ENCODE measurements at regions not wholly inside any gene's neighbourhood (a gene's known extent, or its start where the extent isn't known, plus 50 kb on each side); places are given as distances from the start of the nearest gene placed in this dataset.

DNA sequence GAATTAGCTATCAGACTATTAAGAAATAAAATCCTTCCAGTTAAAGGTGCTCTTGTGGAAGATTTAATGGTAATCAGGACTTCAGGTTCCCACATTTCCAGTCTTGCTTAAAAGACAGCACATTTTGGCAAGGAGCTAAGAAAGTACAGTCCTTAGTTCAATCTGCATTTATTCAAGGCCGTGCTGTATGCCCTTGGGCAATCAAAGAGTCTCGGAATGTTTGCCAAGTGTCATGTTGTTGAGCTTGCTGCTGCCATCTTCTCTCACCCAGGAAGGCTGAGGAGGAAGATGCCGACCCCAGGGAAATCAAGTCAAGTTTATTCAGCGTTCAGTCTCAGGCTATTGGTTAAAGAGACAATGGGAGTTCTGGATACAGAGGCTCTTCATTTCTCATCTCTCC, 388.1 kb upstream of the IGFBP7 start:
- TF ChIP-seq CTCF (IDR thresholded peaks at IDR 0.05; ENCODE audit: insufficient read depth, low read depth, low read length, missing control alignments): no peak
- H3K4me3 ChIP-seq (ENCODE audit: low read depth, low read length): no peak overlapping the region
- no peak for DNase-seq (ENCODE audit: low read depth)

GRCh38 chr4:57496697-57497471, 386.7 kb upstream of the IGFBP7 start:
- no peak overlapping the region for H3K4me3 ChIP-seq (ENCODE audit: low read depth, low read length)
- DNase-seq (ENCODE audit: low read depth): no peak
- no peak for TF ChIP-seq CTCF (IDR thresholded peaks at IDR 0.05; ENCODE audit: insufficient read depth, low read depth, low read length, missing control alignments)

- DNase-seq (ENCODE audit: low read depth): no peak
- H3K4me3 ChIP-seq (ENCODE audit: low read depth, low read length): no peak overlapping the region
- no peak for TF ChIP-seq CTCF (IDR thresholded peaks at IDR 0.05; ENCODE audit: insufficient read depth, low read depth, low read length, missing control alignments)
Observed at GRCh38 chr4:57494821-57495220, 384.6 kb upstream of the IGFBP7 start.

- TF ChIP-seq CTCF (IDR thresholded peaks at IDR 0.05; ENCODE audit: insufficient read depth, low read depth, low read length, missing control alignments): no peak
- no peak overlapping the region for H3K4me3 ChIP-seq (ENCODE audit: low read depth, low read length)
- no peak for DNase-seq (ENCODE audit: low read depth)
Observed at GRCh38 chr4:57492251-57492878, 382.2 kb upstream of the IGFBP7 start.

- H3K4me3 ChIP-seq (ENCODE audit: low read depth, low read length): no peak overlapping the region
- no peak for DNase-seq (ENCODE audit: low read depth)
- TF ChIP-seq CTCF (IDR thresholded peaks at IDR 0.05; ENCODE audit: insufficient read depth, low read depth, low read length, missing control alignments): no peak
Observed at GRCh38 chr4:57491388-57491787, 381.2 kb upstream of the IGFBP7 start.

- H3K4me3 ChIP-seq (ENCODE audit: low read depth, low read length): no peak overlapping the region
- no peak for TF ChIP-seq CTCF (IDR thresholded peaks at IDR 0.05; ENCODE audit: insufficient read depth, low read depth, low read length, missing control alignments)
- no peak for DNase-seq (ENCODE audit: low read depth)
Observed at GRCh38 chr4:57490520-57491255, 380.5 kb upstream of the IGFBP7 start.

All from GM12865 (cell line).